ENCODE measurements at regions not wholly inside any gene's neighbourhood (a gene's known extent, or its start where the extent isn't known, plus 50 kb on each side); places are given as distances from the start of the nearest gene placed in this dataset.

DNA sequence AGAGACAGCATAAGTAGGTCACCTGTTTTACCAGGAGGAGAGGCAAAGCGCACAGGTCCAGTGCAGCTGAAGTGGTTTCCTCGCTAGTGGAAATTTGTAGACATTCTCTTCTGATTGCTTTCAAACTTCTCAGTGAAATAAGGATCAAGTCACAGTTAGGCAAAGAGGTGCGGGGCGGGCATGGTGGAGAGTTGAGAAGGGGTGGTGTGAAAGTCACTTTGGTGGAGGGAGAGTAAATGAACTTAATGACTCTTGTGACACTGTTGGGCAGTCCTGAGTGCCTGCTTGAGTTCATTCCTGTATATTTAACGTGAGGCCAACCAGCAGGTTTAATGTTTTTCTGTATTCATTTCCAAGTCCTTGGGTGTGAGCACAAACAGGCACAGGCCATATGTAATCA, 235.6 kb downstream of the TRIML1 start:
- TF ChIP-seq POLR2A (IDR thresholded peaks at IDR 0.05; ENCODE audit: low read depth, low read length) = no peak
- TF ChIP-seq POLR2AphosphoS5 (IDR thresholded peaks at IDR 0.05; ENCODE audit: low read depth, low read length) = no peak

Data from GM12892 (cell line).